GM10248 (cell line): ENCODE measurements at regions not wholly inside any gene's neighbourhood (a gene's known extent, or its start where the extent isn't known, plus 50 kb on each side); places are given as distances from the start of the nearest gene placed in this dataset.
"Not testable (repeated sequence)": the region's sequence is repeated elsewhere in the genome, so short reads cannot be mapped to it uniquely, and the experiment has no call there.

Source experiments
- CTCF ChIA-PET: fragments of 300-600 bp; sonication (Branson Sonifier 250); formaldehyde crosslinking; extraction: SDS; loops from one replicate; lab custom pipeline; 2021; ENCODE audit warnings: antibody characterized with exemption; lab: Yijun Ruan, JAX
- POLR2A ChIA-PET: fragments of 350-650 bp; sonication (Branson Sonifier 250); formaldehyde crosslinking; extraction: SDS; loops from one replicate; lab custom pipeline; 2020; ENCODE audit warnings: antibody characterized with exemption; lab: Yijun Ruan, JAX
- DNase-seq: peaks from one replicate; pipeline ENCODE4 v3.0.0; 2012; ENCODE audit errors: extremely low spot score
- CTCF ChIP-seq: IDR thresholded peaks from 2 replicates; pipeline ENCODE4 v1.5.1; 2012; ENCODE audit warnings: mild to moderate bottlenecking, low read depth; ENCODE audit errors: extremely low read depth, missing control alignments, control extremely low read depth

- DNase-seq, result no peak
- ChIA-PET POLR2A (no interaction called here), CTCF (no interaction called here)
- TF ChIP-seq CTCF, result no peak
Measured at GRCh38 chr10:121375172-121375571, 223.1 kb downstream of the FGFR2 start.

GRCh38 chr10:121378251-121378801 lies 219.9 kb downstream of the FGFR2 start:
- no peak for TF ChIP-seq CTCF
- DNase-seq, result no peak
- CTCF ChIA-PET, result no interaction called here
- POLR2A ChIA-PET, result no interaction called here

- CTCF ChIA-PET, result no interaction called here
- POLR2A ChIA-PET, result no interaction called here
Measured at GRCh38 chr10:121379013-121379412, 219.2 kb downstream of the FGFR2 start.

GRCh38 chr10:121380211-121380610 lies 218.0 kb downstream of the FGFR2 start:
- CTCF ChIA-PET, result no interaction called here
- POLR2A ChIA-PET, result no interaction called here
- DNase-seq, result no peak

More at GRCh38 chr10:121379013-121379412, 219.2 kb downstream of the FGFR2 start:
- DNase-seq, result no peak
- TF ChIP-seq CTCF, result no peak

GRCh38 chr10:121382029-121382520 lies 216.2 kb downstream of the FGFR2 start:
- DNase-seq, CTCF ChIA-PET, POLR2A ChIA-PET: not testable (repeated sequence)

More at GRCh38 chr10:121380211-121380610, 218.0 kb downstream of the FGFR2 start:
- no peak for TF ChIP-seq CTCF

- DNase-seq, result no peak
- no peak for TF ChIP-seq CTCF
- ChIA-PET POLR2A (no interaction called here), CTCF (no interaction called here)
Measured at GRCh38 chr10:121385136-121385535, 213.1 kb downstream of the FGFR2 start.

- ChIA-PET CTCF (interaction anchor here (1.5 kb wide), 1 partner anchor 12 kb away, joined by 5 read pairs; no protein-coding TSS in a partner anchor), POLR2A (no interaction called here)
- no peak for TF ChIP-seq CTCF
- DNase-seq, result no peak
Measured at GRCh38 chr10:121392657-121393056, 205.6 kb downstream of the FGFR2 start.
